SU-DHL-6 (cell line): ENCODE measurements at regions not wholly inside any gene's neighbourhood (a gene's known extent, or its start where the extent isn't known, plus 50 kb on each side); places are given as distances from the start of the nearest gene placed in this dataset.

Source experiments
- EZH2phosphoT487 ChIP-seq: fragments of 200-600 bp; sonication (generic), shearing (Covaris generic); conservative IDR thresholded peaks from 2 replicates; pipeline ENCODE4 v1.6.1; 2018; ENCODE audit warnings: mild to moderate bottlenecking, antibody characterized with exemption, low read length, moderate library complexity, mixed read lengths
- TF ChIP-seq, protein P1 (sequence below): fragments of 200-600 bp; sonication (generic); IDR thresholded peaks from one replicate; pipeline ENCODE4 v1.5.1; 2017; ENCODE audit warnings: antibody characterized with exemption, mild to moderate bottlenecking, low read length, moderate library complexity; ENCODE audit not compliant: insufficient read depth, poor library complexity, severe bottlenecking

DNA sequence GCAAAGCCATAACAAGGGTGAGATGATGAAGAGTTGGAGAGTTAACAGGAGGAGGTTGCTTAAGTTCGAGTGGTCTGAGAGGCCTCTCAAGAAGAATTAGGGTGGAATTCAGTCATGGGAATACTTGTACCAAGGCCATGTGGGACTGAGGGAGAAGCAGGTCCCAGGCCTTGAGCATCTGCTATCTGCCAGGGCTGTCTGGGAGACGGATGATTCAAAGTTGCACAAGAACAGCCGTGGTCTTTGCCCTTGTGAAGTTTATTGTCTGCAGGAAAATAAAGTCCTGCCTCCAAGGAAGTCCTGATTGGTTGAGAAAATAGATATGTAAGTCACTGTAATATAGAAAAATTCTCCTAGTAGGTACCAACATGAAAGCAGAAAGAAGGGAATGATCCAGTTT lies 178.8 kb upstream of the RFC3 start:
- TF ChIP-seq, protein P1, sequence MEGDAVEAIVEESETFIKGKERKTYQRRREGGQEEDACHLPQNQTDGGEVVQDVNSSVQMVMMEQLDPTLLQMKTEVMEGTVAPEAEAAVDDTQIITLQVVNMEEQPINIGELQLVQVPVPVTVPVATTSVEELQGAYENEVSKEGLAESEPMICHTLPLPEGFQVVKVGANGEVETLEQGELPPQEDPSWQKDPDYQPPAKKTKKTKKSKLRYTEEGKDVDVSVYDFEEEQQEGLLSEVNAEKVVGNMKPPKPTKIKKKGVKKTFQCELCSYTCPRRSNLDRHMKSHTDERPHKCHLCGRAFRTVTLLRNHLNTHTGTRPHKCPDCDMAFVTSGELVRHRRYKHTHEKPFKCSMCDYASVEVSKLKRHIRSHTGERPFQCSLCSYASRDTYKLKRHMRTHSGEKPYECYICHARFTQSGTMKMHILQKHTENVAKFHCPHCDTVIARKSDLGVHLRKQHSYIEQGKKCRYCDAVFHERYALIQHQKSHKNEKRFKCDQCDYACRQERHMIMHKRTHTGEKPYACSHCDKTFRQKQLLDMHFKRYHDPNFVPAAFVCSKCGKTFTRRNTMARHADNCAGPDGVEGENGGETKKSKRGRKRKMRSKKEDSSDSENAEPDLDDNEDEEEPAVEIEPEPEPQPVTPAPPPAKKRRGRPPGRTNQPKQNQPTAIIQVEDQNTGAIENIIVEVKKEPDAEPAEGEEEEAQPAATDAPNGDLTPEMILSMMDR, result no peak
- no peak for TF ChIP-seq EZH2phosphoT487
